ENCODE measurements at regions not wholly inside any gene's neighbourhood (a gene's known extent, or its start where the extent isn't known, plus 50 kb on each side); places are given as distances from the start of the nearest gene placed in this dataset.

DNA sequence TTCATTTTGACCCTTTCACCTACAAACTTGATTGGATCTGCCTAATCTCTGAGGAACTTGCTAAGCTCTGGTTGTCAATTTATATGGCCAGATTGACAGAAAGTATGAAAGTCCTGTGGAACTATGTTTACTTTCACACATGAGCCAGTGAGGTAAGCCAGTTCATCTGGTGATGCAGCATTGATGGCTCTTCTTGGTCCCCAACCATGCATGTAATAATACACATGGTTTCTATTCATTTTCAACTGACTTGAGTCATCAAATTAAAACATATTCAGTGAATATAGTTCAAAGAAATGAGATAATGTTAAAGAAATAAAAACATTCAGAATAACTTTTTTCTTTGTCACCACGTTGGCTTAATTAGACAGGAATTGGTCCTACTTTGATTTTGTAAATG is 336.1 kb upstream of the THBS1 start:
- TF ChIP-seq, protein P1, sequence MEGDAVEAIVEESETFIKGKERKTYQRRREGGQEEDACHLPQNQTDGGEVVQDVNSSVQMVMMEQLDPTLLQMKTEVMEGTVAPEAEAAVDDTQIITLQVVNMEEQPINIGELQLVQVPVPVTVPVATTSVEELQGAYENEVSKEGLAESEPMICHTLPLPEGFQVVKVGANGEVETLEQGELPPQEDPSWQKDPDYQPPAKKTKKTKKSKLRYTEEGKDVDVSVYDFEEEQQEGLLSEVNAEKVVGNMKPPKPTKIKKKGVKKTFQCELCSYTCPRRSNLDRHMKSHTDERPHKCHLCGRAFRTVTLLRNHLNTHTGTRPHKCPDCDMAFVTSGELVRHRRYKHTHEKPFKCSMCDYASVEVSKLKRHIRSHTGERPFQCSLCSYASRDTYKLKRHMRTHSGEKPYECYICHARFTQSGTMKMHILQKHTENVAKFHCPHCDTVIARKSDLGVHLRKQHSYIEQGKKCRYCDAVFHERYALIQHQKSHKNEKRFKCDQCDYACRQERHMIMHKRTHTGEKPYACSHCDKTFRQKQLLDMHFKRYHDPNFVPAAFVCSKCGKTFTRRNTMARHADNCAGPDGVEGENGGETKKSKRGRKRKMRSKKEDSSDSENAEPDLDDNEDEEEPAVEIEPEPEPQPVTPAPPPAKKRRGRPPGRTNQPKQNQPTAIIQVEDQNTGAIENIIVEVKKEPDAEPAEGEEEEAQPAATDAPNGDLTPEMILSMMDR (IDR thresholded peaks at IDR 0.05; ENCODE audit: low read depth, low read length, missing control alignments) = no peak
- DNase-seq (ENCODE audit: extremely low read depth, low read depth) = no peak
- H3K4me3 ChIP-seq (replicated peaks; ENCODE audit: low read depth, low read length) = no peak overlapping the region

DNA sequence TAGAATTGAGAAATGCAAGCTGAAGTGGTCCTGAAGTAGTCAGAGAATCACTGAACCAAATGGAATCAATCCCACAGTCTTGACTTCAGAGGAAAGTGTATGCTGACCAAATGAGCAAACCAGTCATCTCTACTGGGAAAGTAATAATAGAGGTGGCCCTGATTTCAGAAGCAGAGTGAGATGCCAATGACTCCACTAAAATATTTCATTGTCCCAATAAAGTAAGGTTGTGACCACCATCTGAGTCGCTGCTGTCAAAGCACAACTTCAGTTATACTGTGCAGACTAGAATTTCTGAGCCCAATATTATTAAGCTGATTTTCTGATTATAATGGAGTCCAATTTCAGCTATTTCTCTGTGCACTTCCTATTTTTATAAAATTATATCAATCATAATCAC is 334.4 kb upstream of the THBS1 start:
- TF ChIP-seq, protein P1 (IDR thresholded peaks at IDR 0.05; ENCODE audit: low read depth, low read length, missing control alignments) = no peak
- no peak overlapping the region for H3K4me3 ChIP-seq (replicated peaks; ENCODE audit: low read depth, low read length)
- DNase-seq (ENCODE audit: extremely low read depth, low read depth) = no peak

DNA sequence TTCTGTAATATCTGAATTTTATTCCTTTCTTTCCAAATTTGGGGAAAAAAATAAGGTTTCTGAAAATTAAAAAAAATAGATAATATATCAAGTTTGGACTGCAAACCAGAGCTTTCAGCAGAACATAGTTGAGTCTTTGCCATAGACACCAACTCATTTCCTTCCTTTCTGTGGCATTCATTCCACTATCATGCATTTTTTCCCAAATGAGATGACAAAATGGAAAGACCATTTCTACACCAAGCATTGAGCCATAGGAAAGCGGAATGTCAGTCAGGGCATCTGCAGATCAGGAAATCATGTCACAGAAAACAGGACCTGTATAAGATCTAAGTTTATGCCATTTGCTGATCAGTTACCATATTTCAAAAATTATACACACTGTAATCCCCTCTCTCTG is 333.3 kb upstream of the THBS1 start:
- TF ChIP-seq, protein P1 (IDR thresholded peaks at IDR 0.05; ENCODE audit: low read depth, low read length, missing control alignments) = no peak
- no peak for DNase-seq (ENCODE audit: extremely low read depth, low read depth)
- H3K4me3 ChIP-seq (replicated peaks; ENCODE audit: low read depth, low read length) = no peak overlapping the region

DNA sequence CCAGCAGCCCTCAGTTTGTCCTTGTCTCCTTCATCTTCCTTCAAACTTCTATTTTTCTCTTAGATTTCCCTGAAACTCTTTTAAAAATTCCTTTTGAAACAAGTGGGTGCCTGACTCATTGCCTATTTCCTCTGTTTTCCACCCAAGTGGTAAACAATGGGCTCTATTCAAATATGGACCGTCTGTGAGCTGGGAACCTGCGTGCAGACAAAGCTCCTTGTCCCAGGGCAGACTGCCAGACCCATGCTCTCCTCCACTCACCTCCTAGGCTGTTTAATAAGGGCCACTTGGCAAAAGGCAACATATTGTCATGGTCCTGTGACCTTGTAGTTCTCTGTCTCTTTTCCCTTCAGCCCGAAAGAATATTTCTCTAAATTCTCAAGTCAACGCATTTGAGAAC is 332.7 kb upstream of the THBS1 start:
- no peak for DNase-seq (ENCODE audit: extremely low read depth, low read depth)
- TF ChIP-seq, protein P1 (IDR thresholded peaks at IDR 0.05; ENCODE audit: low read depth, low read length, missing control alignments) = no peak
- no peak overlapping the region for H3K4me3 ChIP-seq (replicated peaks; ENCODE audit: low read depth, low read length)

DNA sequence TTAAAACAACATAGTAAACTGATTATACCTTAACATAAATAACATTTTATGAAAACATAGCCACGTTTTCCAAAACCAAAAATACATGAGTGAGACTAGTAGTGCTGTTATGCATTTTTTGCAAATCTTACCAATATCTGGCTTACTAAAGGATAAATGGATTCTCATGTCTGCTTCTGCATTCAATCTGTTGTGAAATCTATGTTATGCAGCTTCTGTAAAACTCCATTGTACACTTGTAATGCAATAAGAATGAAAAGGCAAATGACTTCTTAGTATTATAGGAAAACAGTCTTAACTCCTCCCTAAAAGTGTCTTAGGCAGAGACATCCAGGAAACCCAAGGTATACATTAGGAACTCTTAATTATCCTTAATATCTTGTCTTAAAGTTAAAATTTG is 330.9 kb upstream of the THBS1 start:
- TF ChIP-seq, protein P1 (IDR thresholded peaks at IDR 0.05; ENCODE audit: low read depth, low read length, missing control alignments) = no peak
- H3K4me3 ChIP-seq (replicated peaks; ENCODE audit: low read depth, low read length) = no peak overlapping the region
- DNase-seq (ENCODE audit: extremely low read depth, low read depth) = no peak

DNA sequence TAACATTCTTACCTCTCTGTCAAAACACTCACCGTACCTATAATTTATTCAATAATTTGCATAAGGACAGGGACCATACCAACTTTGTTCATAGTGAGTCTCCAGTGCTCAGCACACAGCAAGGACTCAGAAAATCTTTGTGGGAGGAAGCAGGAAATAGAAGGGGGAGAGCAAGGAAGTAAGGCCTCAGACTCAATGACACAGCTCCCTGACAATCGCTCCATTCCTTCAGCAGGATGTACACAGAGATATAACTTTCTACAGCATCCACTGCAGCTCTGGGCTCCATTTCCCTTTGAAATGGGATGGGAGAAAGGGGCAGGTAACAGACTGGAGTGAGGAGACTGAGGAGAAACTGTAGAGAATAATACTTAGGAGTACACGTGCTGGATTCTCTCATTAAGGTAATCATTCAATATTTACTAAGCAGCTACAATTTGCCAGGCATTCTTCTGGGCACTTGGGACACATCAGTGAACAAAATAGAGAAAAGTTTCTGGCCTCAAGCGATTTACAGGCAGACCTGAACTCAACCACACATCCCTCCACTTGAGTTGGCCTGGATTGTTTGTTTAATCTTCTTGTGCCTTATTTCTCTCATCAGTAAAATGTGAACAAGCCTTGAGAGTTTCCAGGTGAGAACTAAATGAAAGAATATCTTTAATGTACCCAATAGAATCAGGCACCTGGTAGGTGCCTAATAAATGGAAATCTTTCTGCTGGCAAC is 330.3 kb upstream of the THBS1 start:
- DNase-seq (ENCODE audit: extremely low read depth, low read depth) = no peak

More for the DNA sequence above, 330.3 kb upstream of the THBS1 start:
- H3K4me3 ChIP-seq (replicated peaks; ENCODE audit: low read depth, low read length) = no peak overlapping the region
- TF ChIP-seq, protein P1 (IDR thresholded peaks at IDR 0.05; ENCODE audit: low read depth, low read length, missing control alignments) = no peak

All from HFF-Myc (cell line).